ENCODE measurements at regions not wholly inside any gene's neighbourhood (a gene's known extent, or its start where the extent isn't known, plus 50 kb on each side); places are given as distances from the start of the nearest gene placed in this dataset.

DNA sequence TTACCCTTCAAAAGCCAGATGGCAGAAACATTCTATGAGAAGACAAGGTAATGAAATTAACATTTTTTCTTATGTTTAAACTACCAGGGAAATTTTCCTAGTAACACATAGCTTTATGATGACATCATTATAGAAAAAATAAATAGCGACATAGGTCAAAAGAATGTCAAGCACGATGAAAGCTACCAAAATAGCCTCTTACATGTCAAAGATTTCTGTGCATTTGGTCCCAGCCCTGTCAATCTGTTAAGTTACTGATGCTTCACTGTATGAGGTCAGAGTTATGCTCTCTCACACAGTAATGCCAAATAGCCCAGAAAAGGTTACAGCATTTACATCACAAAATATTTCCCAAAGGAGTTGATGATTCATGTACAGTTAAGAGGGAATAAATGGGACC lies 199.8 kb upstream of the DEFB112 start:
- TF ChIP-seq GATA2 (IDR thresholded peaks at IDR 0.05; ENCODE audit: low read depth, low read length) (no peak), GATA3 (IDR thresholded peaks at IDR 0.05; ENCODE audit: low read depth, low read length) (no peak)

Measured in SH-SY5Y (cell line).